B cell (primary cell): ENCODE measurements at regions not wholly inside any gene's neighbourhood (a gene's known extent, or its start where the extent isn't known, plus 50 kb on each side); places are given as distances from the start of the nearest gene placed in this dataset.

Source experiments
- EZH2 ChIP-seq: IDR thresholded peaks from 2 replicates; pipeline ENCODE4 v1.6.1; 2012; ENCODE audit warnings: borderline replicate concordance, low read depth, mild to moderate bottlenecking, moderate library complexity, low read length; ENCODE audit not compliant: insufficient read depth, poor library complexity, severe bottlenecking
- TF ChIP-seq, protein P1 (sequence below): fragments of 200-600 bp; IDR thresholded peaks from one replicate; pipeline ENCODE4 v1.8.0; 2022; ENCODE audit warnings: antibody characterized with exemption, mild to moderate bottlenecking

DNA sequence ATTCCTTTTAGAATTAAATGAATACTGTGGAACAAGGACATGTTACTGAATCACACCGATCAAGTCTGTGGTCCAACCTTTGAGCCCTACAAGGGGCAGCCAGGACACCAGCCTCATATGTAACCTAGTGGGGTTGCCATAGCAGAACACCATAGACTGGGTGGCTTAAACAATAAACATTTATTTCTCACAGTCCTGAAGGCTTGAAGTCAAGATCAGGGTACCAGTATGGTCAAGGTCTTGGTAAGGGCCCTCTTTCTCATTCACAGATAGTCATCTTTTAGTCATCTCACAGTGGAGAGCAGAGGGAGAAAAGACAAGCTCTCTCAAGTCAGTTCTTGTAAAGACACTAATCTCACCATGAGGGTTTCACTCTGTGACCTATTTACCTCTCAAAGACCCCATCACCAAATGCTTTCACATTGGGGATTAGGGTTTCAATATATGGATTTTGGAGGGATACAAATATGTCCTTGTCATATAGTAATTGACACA is 422.5 kb downstream of the GADD45G start:
- no peak for TF ChIP-seq EZH2
- TF ChIP-seq, protein P1, sequence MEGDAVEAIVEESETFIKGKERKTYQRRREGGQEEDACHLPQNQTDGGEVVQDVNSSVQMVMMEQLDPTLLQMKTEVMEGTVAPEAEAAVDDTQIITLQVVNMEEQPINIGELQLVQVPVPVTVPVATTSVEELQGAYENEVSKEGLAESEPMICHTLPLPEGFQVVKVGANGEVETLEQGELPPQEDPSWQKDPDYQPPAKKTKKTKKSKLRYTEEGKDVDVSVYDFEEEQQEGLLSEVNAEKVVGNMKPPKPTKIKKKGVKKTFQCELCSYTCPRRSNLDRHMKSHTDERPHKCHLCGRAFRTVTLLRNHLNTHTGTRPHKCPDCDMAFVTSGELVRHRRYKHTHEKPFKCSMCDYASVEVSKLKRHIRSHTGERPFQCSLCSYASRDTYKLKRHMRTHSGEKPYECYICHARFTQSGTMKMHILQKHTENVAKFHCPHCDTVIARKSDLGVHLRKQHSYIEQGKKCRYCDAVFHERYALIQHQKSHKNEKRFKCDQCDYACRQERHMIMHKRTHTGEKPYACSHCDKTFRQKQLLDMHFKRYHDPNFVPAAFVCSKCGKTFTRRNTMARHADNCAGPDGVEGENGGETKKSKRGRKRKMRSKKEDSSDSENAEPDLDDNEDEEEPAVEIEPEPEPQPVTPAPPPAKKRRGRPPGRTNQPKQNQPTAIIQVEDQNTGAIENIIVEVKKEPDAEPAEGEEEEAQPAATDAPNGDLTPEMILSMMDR = no peak
